GM12891 (cell line): ENCODE measurements at regions not wholly inside any gene's neighbourhood (a gene's known extent, or its start where the extent isn't known, plus 50 kb on each side); places are given as distances from the start of the nearest gene placed in this dataset.

ENCODE experiments used
- POLR2A ChIP-seq: IDR thresholded peaks from 2 replicates; pipeline ENCODE4 v1.6.1; 2011; ENCODE audit warnings: low read depth, low read length, control low read depth
- POLR2AphosphoS5 ChIP-seq: IDR thresholded peaks from 2 replicates; pipeline ENCODE4 v1.6.1; 2011; ENCODE audit warnings: low read depth, low read length, control low read depth

DNA sequence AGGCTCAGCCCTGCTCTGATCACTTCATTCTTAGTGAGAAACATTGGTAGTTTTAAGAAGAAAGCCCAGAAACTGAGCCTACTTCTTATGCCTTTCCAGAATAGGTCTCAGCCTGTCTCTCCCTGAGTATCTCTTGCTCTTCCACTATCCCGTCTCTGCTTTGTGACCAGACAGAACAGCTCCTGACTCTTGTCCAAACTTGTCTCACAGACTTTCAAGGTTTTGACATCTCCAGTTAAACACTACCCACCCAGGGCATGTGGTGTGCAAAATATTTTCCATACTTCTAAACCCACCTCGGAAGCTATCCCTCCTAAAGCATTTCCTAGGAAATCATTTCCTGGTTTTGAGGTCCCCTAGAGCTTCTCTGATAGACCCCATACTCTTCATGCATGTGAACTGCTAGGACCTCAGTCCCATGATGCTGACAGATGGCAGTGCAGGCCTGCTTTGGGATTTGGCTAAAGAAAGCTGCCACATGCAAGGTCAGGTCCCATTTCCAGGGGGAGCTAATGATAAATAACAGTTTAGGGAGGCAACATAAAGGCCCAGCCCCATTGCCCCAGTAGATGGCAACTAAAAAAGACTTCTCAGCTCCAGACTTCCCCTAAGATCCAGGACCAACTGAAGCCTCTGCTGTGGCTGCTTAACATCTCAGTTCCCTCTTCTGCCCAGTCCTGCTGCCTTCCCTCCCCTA, 211.5 kb downstream of the MED10 start:
- no peak for TF ChIP-seq POLR2A
- TF ChIP-seq POLR2AphosphoS5, result no peak
